ENCODE measurements at regions not wholly inside any gene's neighbourhood (a gene's known extent, or its start where the extent isn't known, plus 50 kb on each side); places are given as distances from the start of the nearest gene placed in this dataset.
"Not testable (repeated sequence)": the region's sequence is repeated elsewhere in the genome, so short reads cannot be mapped to it uniquely, and the experiment has no call there.

GRCh38 chr3:28575746-28576613 lies 227.4 kb upstream of the AZI2 start:
- no peak for DNase-seq (ENCODE audit: low read depth, low spot score)

DNA sequence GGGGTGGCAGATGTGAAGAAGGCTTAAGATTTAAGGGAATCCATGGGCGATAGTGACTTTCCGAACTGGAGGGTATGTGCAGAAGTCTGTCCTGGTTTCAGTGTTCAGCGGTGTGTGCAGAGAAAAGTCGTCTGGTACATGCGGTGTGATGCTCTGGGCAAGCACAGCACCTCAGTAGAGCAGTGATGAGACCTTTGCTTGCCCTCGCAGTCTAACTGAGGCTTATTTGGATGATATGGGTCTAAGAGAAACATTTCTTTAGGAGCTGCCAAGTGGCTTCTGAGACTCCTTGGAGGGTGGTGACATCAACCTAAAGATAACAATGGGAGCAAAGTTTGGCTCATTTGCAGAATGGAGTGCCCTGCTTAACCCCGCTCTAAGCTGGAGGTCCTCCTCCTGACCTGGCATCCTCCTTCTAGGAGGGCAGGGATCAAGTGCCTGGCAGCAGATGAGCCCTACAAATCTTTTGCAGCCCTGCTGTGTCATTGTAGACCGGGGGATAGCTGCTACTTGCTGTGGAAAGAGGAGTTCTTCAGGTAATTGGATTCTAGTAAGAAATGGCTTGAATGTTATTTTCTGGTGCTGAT lies 228.1 kb upstream of the AZI2 start:
- no peak for DNase-seq (ENCODE audit: low read depth, low spot score)

DNA sequence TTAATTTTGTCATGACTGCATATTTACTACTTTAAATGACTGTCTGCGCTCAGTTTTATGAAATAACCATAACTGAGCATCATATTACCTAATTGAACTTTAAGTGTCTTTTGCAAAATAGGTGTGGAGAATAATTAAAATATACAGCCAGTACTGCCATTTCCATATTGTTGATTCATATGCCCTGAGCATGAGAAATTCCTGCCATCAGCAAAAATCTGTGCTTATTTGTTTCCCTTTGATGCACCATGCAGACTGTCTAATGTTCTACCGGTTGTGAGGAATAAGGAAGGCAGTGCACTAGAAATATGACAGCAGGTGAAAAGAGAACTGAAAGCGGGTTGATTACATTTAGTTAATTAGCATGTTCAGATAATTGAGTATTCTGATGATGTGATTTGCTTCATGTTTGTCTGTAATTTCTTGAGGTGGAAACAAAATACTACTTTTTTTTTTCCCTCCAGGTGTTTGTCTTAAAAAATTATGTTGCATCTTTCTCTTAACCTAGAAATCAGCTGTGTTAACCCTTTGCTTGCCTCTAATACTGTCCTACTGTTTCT lies 229.4 kb upstream of the AZI2 start:
- DNase-seq (ENCODE audit: low read depth, low spot score): no peak

DNA sequence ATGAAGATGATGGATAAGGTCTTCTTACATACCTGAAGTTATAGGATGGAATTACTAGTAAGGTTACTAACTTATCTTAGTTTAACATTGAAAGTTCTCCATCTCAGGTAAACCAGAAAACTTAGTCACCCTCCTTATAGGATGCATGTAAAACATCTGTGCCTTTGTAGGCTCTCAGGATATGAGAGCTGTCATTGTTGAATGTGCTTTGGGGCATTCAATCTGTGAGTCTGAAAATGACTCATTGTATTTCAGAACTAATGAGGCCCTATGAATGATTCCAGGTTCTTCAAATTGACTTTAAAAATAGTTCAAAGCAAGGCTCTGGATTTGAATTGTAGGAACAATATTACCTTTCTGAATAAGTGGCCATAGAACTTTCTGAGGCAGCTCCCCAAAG lies 237.7 kb upstream of the AZI2 start:
- DNase-seq (ENCODE audit: low read depth, low spot score): no peak

GRCh38 chr3:28587723-28588122 lies 239.1 kb upstream of the AZI2 start:
- DNase-seq (ENCODE audit: low read depth, low spot score): no peak

DNA sequence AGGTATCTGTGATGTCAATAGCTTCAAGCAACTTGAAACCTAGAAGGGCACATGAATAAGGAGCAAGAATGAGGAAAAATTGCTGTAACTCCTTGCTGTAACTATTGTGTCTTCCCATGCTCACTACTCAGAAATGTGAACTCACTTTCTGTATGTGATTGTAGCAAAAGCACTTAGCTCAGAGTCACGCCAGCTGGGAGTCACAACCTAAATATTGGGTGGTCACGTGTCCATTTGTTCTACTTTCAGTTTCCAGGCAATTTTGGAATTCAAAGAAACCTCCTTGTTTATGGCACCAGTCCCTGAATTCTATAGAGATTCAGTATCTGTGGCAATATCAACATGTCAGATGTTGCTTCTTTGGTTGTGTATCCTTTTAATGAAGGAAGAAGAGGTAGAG lies 241.6 kb upstream of the AZI2 start:
- no peak for DNase-seq (ENCODE audit: low read depth, low spot score)

- no peak for DNase-seq (ENCODE audit: low read depth, low spot score)
Measured at GRCh38 chr3:28590860-28591259, 242.2 kb upstream of the AZI2 start.

GRCh38 chr3:28595372-28595771 lies 246.7 kb upstream of the AZI2 start:
- no peak for DNase-seq (ENCODE audit: low read depth, low spot score)

DNA sequence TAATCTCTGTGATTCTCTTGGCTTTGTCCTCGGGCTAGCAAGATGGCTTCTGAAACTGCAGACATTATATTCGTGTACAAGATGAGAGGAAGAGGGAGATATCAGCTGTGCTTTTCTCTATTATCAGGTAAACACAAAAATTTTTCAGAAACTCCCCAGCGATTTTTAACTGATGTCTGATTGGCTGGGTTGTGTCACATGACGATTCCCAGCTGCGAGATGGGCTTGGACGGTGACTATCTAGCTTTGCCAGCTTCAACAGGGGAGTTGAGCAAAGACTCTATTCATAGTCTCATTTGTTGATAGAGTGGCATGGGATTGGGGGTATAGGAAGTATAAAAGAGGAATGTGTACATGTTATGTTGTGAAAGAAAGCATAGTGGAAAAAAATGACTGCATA lies 248.8 kb upstream of the AZI2 start:
- DNase-seq (ENCODE audit: low read depth, low spot score): no peak

DNA sequence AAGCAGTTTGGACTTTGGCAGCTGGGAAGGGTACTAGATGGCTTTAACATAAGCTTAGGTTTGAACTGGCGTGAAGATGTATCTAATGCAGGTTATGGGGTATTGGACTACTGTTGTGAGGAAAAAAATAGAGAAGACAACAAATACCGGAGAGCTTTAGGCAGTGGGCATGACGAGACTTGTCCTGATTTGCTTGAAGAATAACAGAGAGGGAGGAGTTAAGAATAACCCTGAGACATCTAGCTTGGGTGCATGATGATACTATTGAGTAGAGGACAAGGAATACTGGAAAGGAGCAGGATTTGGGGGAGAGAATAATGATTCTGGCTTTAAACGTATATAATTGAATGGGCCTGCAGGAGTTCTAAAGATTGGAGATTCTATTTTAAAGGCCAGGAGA lies 249.5 kb upstream of the AZI2 start:
- no peak for DNase-seq (ENCODE audit: low read depth, low spot score)

GRCh38 chr3:28601291-28601690 lies 252.7 kb upstream of the AZI2 start:
- DNase-seq (ENCODE audit: low read depth, low spot score): no peak

- peak; percentile 12 for DNase-seq (ENCODE audit: low read depth, low spot score)
Measured at GRCh38 chr3:28606283-28606682, 257.7 kb upstream of the AZI2 start.

DNA sequence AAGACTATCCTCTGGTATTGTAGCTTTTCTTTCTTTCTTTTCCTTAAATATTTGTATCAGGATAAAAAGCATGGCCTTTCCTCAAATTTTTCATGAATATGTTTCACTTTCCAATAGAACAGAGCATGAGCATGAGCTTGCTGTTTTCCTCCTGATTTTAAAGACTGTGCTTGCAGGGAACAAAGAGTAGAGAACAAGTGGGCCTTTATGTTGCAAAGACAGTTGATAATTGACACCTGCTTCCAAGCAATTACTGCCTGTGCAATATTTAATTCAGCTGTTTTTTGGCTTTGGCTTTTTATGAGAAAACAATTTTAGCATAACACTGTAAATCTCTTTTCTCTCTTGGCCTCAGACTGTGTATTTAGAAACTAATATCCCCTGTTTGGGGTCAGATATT lies 263.6 kb upstream of the AZI2 start:
- no peak for DNase-seq (ENCODE audit: low read depth, low spot score)

DNA sequence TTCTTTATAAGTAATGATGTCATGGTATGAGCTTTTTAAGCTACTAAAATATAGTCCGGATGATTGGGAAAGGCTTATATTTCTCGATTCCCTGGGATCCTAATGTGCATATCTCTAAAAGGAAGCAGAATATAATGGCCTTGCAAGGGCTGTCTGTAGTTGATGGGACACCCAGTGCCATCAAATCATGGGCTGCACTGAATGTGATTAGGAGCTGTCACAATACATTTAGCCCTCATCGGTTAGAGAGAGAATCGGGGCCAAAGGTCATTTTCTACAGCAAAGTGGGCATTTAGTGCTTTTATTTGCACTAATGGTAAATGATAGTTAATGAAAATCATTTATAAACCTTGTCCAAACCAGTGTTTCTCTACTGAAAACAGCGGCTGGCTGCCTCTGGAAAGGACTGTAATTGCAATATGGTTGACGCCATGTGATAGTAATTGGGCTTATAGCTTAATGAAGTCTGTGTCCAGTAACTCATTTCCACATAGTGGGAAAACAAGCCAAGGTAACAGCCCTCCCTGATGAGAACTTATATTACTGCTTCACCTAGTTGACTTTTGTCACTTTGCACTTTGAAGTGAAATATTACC lies 265.0 kb upstream of the AZI2 start:
- no peak for DNase-seq (ENCODE audit: low read depth, low spot score)

DNA sequence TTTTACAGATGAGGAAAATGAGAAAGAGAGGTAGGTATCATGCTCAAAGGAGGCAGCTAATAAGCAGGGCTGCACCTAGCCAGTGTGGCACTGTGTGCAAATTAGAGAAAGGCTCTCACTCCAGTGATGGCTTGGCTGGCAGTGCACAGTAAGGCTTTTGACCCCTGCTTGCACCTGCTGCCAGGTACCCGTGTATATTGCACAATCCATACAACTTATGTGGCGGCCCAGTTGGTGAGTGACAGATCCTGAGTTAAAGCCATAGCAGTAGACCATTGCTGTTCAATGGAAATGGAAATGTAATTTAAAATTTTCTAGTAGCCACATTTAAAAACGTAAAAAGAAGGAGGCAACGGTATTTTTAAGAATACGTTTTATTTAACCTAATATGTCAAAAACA lies 266.4 kb upstream of the AZI2 start:
- DNase-seq (ENCODE audit: low read depth, low spot score): no peak

- no peak for DNase-seq (ENCODE audit: low read depth, low spot score)
Measured at GRCh38 chr3:28615971-28616370, 267.3 kb upstream of the AZI2 start.

DNA sequence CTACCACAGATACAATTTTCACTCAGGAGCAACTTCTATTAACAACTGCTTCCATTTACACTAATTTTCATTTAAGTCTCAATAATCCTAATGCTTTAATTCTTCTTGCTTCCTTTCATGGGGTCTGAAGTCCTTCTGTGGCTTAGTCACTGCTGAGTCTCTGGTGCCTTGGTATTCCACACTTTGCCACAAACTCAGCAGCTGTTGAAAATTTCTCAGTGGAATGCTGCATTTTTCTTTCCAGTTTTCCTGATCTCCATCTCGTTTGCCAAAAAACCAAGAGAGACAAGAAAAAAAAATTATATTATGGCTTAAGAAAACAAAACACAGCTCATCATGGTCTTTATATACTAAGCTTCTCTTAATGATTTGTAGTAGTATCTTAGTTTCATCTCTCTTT lies 269.2 kb upstream of the AZI2 start:
- no peak for DNase-seq (ENCODE audit: low read depth, low spot score)

- no peak for DNase-seq (ENCODE audit: low read depth, low spot score)
Measured at GRCh38 chr3:28623106-28623505, 274.5 kb upstream of the AZI2 start.

GRCh38 chr3:28624084-28624483 lies 275.5 kb upstream of the AZI2 start:
- no peak for DNase-seq (ENCODE audit: low read depth, low spot score)

DNA sequence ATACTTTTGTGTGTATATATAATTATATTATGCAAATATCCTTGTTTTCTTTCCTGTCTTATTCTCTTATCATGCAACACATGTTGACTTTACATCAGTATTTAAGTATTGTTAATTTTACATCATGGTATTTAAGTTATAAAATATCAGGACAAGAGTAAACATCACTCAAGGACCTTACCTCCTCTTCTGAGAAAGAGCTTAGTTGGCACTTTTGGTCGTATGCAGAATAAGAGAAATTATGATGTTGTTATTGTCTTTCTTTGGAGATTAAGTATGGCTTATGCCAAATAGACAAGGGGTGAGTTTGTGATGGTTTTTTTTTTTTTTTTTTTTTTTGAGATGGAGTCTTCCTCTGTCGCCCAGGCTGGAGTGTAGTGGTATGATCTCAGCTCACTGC lies 279.2 kb upstream of the AZI2 start:
- not testable (repeated sequence) for DNase-seq (ENCODE audit: low read depth, low spot score)

- no peak for DNase-seq (ENCODE audit: low read depth, low spot score)
Measured at GRCh38 chr3:28634019-28634418, 285.4 kb upstream of the AZI2 start.

DNA sequence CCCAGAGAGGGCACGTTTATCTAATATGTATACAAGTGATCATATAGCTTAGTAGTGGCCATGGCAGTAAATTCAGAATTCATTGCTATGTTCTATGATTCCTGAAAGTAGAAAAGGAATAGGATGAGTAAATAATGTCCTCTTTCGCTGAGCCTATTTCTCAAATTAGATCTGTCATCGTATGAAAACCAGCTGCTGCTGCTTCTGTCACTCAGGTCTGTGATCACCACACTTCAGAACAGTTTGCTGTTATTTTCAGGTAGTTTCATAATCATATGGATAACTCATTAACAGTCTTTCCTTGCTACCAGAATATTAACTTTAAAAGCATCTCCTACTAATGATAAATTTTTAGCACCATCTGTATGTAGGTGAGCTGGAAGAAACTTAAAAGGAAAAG lies 289.1 kb upstream of the AZI2 start:
- DNase-seq (ENCODE audit: low read depth, low spot score): no peak

DNA sequence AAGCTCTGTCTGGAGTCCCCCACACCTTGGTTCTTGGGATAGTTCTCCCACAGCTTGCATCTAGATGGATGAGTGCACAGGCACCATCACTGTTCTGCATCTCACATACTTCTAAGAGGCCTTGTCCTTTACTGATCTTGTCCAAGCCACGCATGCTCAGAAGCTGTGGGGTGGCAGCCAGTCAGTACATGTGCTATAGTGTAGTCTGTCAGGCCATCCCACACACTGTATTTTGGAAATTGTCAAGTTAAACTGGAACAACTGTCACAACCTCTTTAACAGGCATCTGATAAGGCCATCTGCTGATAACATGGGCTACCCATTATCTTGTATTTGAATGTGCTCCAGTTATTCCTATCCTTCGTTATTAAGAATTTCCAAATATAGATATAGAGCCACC lies 296.5 kb upstream of the AZI2 start:
- no peak for DNase-seq (ENCODE audit: low read depth, low spot score)

All from iPS DF 19.7 (cell line).